Upper lobe of right lung (tissue), 1 donor: ENCODE measurements at regions not wholly inside any gene's neighbourhood (a gene's known extent, or its start where the extent isn't known, plus 50 kb on each side); places are given as distances from the start of the nearest gene placed in this dataset.

Source experiments
- ATAC-seq: fragments of 200-7000 bp; cut with Tn5 transposase; one replicate; pipeline ENCODE4 v1.9.1; 2020; ENCODE audit warnings: mild to moderate bottlenecking, moderate library complexity
- DNase-seq: peaks from one replicate; pipeline ENCODE4 v3.0.0-alpha.2; 2020
- H3K27ac ChIP-seq: fragments of 200-600 bp; one replicate; pipeline ENCODE4 v1.8.0; 2022
- H3K27me3 ChIP-seq: fragments of 200-600 bp; one replicate; pipeline ENCODE4 v1.8.0; 2022; ENCODE audit warnings: mild to moderate bottlenecking
- H3K36me3 ChIP-seq: fragments of 200-600 bp; one replicate; pipeline ENCODE4 v1.8.0; 2022
- H3K4me1 ChIP-seq: fragments of 200-600 bp; one replicate; pipeline ENCODE4 v1.8.0; 2022
- H3K4me3 ChIP-seq: fragments of 200-600 bp; one replicate; pipeline ENCODE4 v1.8.0; 2022; ENCODE audit warnings: mild to moderate bottlenecking
- H3K9me3 ChIP-seq: fragments of 200-600 bp; one replicate; pipeline ENCODE4 v1.8.0; 2022
- CTCF ChIP-seq: fragments of 200-600 bp; IDR thresholded peaks from one replicate; pipeline ENCODE4 v1.8.0; 2022; ENCODE audit warnings: antibody characterized with exemption
- intact Hi-C: fragments of 100-400 bp; cut with DNase I; formaldehyde crosslinking; loops from one replicate; pipeline ENCODE4 v1.11.0; 2022
- donor health status: DM: no; HTN: yes; CAD: no; lungs with severe emphysema.

- intact Hi-C loops: no loop called here
- Histone ChIP-seq H3K27me3 (no peaks in the 10 kb centered on the region), H3K36me3 (no peaks in the 10 kb centered on the region), H3K9me3 (no peaks in the 10 kb centered on the region), H3K27ac (no peak overlapping the region), H3K4me3 (no peak overlapping the region), H3K4me1 (no peaks in the 10 kb centered on the region)
- TF ChIP-seq CTCF: no peak
- DNase-seq (no peak), ATAC-seq (no peak)
Observed at GRCh38 chrX:716136-716535, 85.5 kb downstream of the SHOX start.

- Histone ChIP-seq H3K4me3 (no peak overlapping the region), H3K27me3 (no peaks in the 10 kb centered on the region), H3K4me1 (no peaks in the 10 kb centered on the region), H3K27ac (no peak overlapping the region), H3K36me3 (no peaks in the 10 kb centered on the region), H3K9me3 (no peaks in the 10 kb centered on the region)
- no peak for ATAC-seq
- no peak for DNase-seq
- intact Hi-C loops: no loop called here
- no peak for TF ChIP-seq CTCF
Observed at GRCh38 chrX:714131-714530, 83.5 kb downstream of the SHOX start.
